Epidermal melanocyte (primary cell): ENCODE measurements at regions not wholly inside any gene's neighbourhood (a gene's known extent, or its start where the extent isn't known, plus 50 kb on each side); places are given as distances from the start of the nearest gene placed in this dataset.
"Not testable (repeated sequence)": the region's sequence is repeated elsewhere in the genome, so short reads cannot be mapped to it uniquely, and the experiment has no call there.

Experiments used
- DNase-seq: peaks from one replicate; pipeline ENCODE4 v3.0.0; 2011; ENCODE audit warnings: low spot score; ENCODE audit not compliant: insufficient read length

- DNase-seq: no peak
Observed at GRCh38 chr1:65527190-65527589, 106.7 kb downstream of the LEPR start.

- DNase-seq: no peak
Observed at GRCh38 chr1:65527707-65528503, 107.4 kb downstream of the LEPR start.

GRCh38 chr1:65531972-65532570 lies 111.6 kb downstream of the LEPR start:
- no peak for DNase-seq

GRCh38 chr1:65535981-65536380 lies 115.5 kb downstream of the LEPR start:
- DNase-seq: no peak

- no peak for DNase-seq
Observed at GRCh38 chr1:65538086-65538485, 117.6 kb downstream of the LEPR start.

- no peak for DNase-seq
Observed at GRCh38 chr1:65538664-65539063, 118.2 kb downstream of the LEPR start.

- no peak for DNase-seq
Observed at GRCh38 chr1:65539266-65540131, 119.0 kb downstream of the LEPR start.

GRCh38 chr1:65541161-65541560 lies 120.7 kb downstream of the LEPR start:
- no peak for DNase-seq

GRCh38 chr1:65541865-65542264 lies 121.4 kb downstream of the LEPR start:
- DNase-seq: no peak

- not testable (repeated sequence) for DNase-seq
Observed at GRCh38 chr1:65542592-65542991, 122.1 kb downstream of the LEPR start.

GRCh38 chr1:65550306-65551010 lies 130.0 kb downstream of the LEPR start:
- DNase-seq: not testable (repeated sequence)

- DNase-seq: not testable (repeated sequence)
Observed at GRCh38 chr1:65552484-65552883, 132.0 kb downstream of the LEPR start.

- not testable (repeated sequence) for DNase-seq
Observed at GRCh38 chr1:65554086-65554764, 133.8 kb downstream of the LEPR start.

- no peak for DNase-seq
Observed at GRCh38 chr1:65554829-65555228, 134.4 kb downstream of the LEPR start.

- no peak for DNase-seq
Observed at GRCh38 chr1:65558215-65558614, 137.7 kb downstream of the LEPR start.

GRCh38 chr1:65564493-65564892 lies 144.0 kb downstream of the LEPR start:
- no peak for DNase-seq

- DNase-seq: no peak
Observed at GRCh38 chr1:65568285-65568684, 147.8 kb downstream of the LEPR start.

- no peak for DNase-seq
Observed at GRCh38 chr1:65572701-65573421, 152.4 kb downstream of the LEPR start.

- no peak for DNase-seq
Observed at GRCh38 chr1:65577278-65577677, 156.8 kb downstream of the LEPR start.

- DNase-seq: not testable (repeated sequence)
Observed at GRCh38 chr1:65577982-65578381, 157.5 kb downstream of the LEPR start.
